ENCODE measurements at regions not wholly inside any gene's neighbourhood (a gene's known extent, or its start where the extent isn't known, plus 50 kb on each side); places are given as distances from the start of the nearest gene placed in this dataset.
"Not testable (repeated sequence)": the region's sequence is repeated elsewhere in the genome, so short reads cannot be mapped to it uniquely, and the experiment has no call there.

- DNase-seq (ENCODE audit: low spot score): no peak
Observed at GRCh38 chr22:19599626-19600243, 75.5 kb upstream of the CLDN5 start.

GRCh38 chr22:19603346-19603745, 79.1 kb upstream of the CLDN5 start:
- not testable (repeated sequence) for DNase-seq (ENCODE audit: low spot score)

- DNase-seq (ENCODE audit: low spot score): peak; percentile 58
Observed at GRCh38 chr22:19603767-19604166, 79.6 kb upstream of the CLDN5 start.

- peak; percentile 55 for DNase-seq (ENCODE audit: low spot score)
Observed at GRCh38 chr22:19604711-19605268, 80.6 kb upstream of the CLDN5 start.

GRCh38 chr22:19605508-19606331, 81.5 kb upstream of the CLDN5 start:
- DNase-seq (ENCODE audit: low spot score): no peak

- DNase-seq (ENCODE audit: low spot score): no peak
Observed at GRCh38 chr22:19606332-19607191, 82.4 kb upstream of the CLDN5 start.

- DNase-seq (ENCODE audit: low spot score): no peak
Observed at GRCh38 chr22:19607192-19608002, 83.2 kb upstream of the CLDN5 start.

- DNase-seq (ENCODE audit: low spot score): no peak
Observed at GRCh38 chr22:19608003-19608690, 83.9 kb upstream of the CLDN5 start.

- not testable (repeated sequence) for DNase-seq (ENCODE audit: low spot score)
Observed at GRCh38 chr22:19609753-19610152, 85.5 kb upstream of the CLDN5 start.

- no peak for DNase-seq (ENCODE audit: low spot score)
Observed at GRCh38 chr22:19610518-19611253, 86.5 kb upstream of the CLDN5 start.

GRCh38 chr22:19611590-19611989, 87.4 kb upstream of the CLDN5 start:
- DNase-seq (ENCODE audit: low spot score): no peak

GRCh38 chr22:19612866-19613572, 88.8 kb upstream of the CLDN5 start:
- DNase-seq (ENCODE audit: low spot score): no peak

GRCh38 chr22:19614536-19614863, 90.3 kb upstream of the CLDN5 start:
- no peak for DNase-seq (ENCODE audit: low spot score)

- DNase-seq (ENCODE audit: low spot score): no peak
Observed at GRCh38 chr22:19615001-19615461, 90.8 kb upstream of the CLDN5 start.

GRCh38 chr22:19615867-19616581, 91.8 kb upstream of the CLDN5 start:
- DNase-seq (ENCODE audit: low spot score): no peak

GRCh38 chr22:19619144-19620009, 94.9 kb upstream of the SEPTIN5 start:
- DNase-seq (ENCODE audit: low spot score): no peak

- no peak for DNase-seq (ENCODE audit: low spot score)
Observed at GRCh38 chr22:19620742-19621371, 93.4 kb upstream of the SEPTIN5 start.
